ENCODE measurements at regions not wholly inside any gene's neighbourhood (a gene's known extent, or its start where the extent isn't known, plus 50 kb on each side); places are given as distances from the start of the nearest gene placed in this dataset.

DNA sequence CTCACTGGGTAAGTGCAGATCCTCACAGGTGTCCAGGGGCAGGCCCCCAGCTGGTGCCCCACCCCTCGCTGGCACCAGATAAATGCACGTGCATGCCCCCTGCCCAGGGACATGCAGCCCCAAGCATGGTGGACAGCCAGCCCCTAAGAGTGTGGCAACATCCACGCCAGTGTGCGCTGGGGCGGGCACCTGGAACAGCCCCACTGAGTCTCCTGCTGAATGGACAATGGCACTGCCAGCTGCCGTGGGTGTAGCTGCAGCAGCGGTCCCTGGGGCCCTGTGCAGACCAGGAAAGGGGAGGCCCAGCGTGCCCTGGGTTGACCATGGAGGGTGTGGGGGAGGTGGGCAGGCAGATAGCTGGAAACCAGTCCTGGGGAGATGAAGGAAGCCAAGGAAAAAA, 538.7 kb upstream of the SGCG start:
- Histone ChIP-seq H3K79me2 (ENCODE audit: insufficient read depth, low read length) (no peaks in the 10 kb centered on the region), H3K9me3 (ENCODE audit: control insufficient read depth in 1 of 2, insufficient read depth in 1 of 2, low read depth in 1 of 2, low read length in 2 of 2) (no peaks in the 10 kb centered on the region), H3K4me3 (replicated peaks in 1 of 2; ENCODE audit: low read depth in 1 of 2, low read length in 2 of 2) (no peak overlapping the region), H3K9ac (ENCODE audit: low read length) (no peak overlapping the region), H3K9me2 (ENCODE audit: insufficient read depth) (no peaks in the 10 kb centered on the region), H2AFZ (ENCODE audit: low read depth, low read length, poor library complexity, severe bottlenecking) (no peak overlapping the region), H3K27me3 (ENCODE audit: insufficient read depth, low read length) (no peaks in the 10 kb centered on the region), H3K36me3 (ENCODE audit: control insufficient read depth in 1 of 2, insufficient read depth in 2 of 2, low read length in 2 of 2) (no peaks in the 10 kb centered on the region), H4K20me1 (ENCODE audit: insufficient read depth) (no peaks in the 10 kb centered on the region), H3K27ac (ENCODE audit: low read depth, low read length) (no peak overlapping the region), H3K4me1 (ENCODE audit: control insufficient read depth in 1 of 2, insufficient read depth in 2 of 2, low read length in 2 of 2) (no peaks in the 10 kb centered on the region), H3K4me2 (ENCODE audit: low read length) (no peak overlapping the region)
- no TSS peak for BruUV-seq (replicated peaks)
- DNase-seq (ENCODE audit: low read depth, low spot score) (no peak), ATAC-seq (no peak)
- intact Hi-C loops (cut with micrococcal nuclease) = no loop called here
- ChIA-PET RAD21 (ENCODE audit: low non-redundant PET in 1 of 2, low total read pairs in 2 of 2, uncharacterized antibody in 2 of 2, unreplicated experiment in 2 of 2) (no interaction called here), CTCF (no interaction called here), POLR2A (no interaction called here)
- no peak for TF ChIP-seq ELF1 (IDR thresholded peaks at IDR 0.05; ENCODE audit: borderline replicate concordance, low read depth)

DNA sequence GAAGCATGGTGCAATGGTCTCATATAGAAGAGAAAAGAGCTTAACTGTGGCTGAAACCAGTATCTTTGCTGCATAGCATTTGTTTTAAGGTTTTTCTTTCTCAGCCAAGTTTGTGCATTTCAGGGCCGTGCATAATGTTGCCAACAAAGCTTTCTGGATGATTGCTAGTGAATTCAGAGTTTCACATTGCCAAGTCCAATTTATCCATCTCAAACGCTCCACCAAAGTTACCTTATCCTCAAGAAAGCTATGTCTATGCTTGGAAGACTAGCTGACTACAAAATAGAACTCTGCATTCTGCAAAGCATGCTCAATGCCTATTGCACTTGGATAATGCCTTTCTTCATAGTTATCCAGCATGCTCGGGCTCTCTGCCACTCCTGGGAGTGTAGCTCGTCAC, 535.8 kb upstream of the SGCG start:
- Histone ChIP-seq H3K36me3 (ENCODE audit: control insufficient read depth in 1 of 2, insufficient read depth in 2 of 2, low read length in 2 of 2) (no peaks in the 10 kb centered on the region), H4K20me1 (ENCODE audit: insufficient read depth) (no peaks in the 10 kb centered on the region), H2AFZ (ENCODE audit: low read depth, low read length, poor library complexity, severe bottlenecking) (no peak overlapping the region), H3K9ac (ENCODE audit: low read length) (no peak overlapping the region), H3K9me2 (ENCODE audit: insufficient read depth) (no peaks in the 10 kb centered on the region), H3K4me2 (ENCODE audit: low read length) (no peak overlapping the region), H3K4me3 (replicated peaks in 1 of 2; ENCODE audit: low read depth in 1 of 2, low read length in 2 of 2) (no peak overlapping the region), H3K4me1 (ENCODE audit: control insufficient read depth in 1 of 2, insufficient read depth in 2 of 2, low read length in 2 of 2) (no peaks in the 10 kb centered on the region), H3K9me3 (ENCODE audit: control insufficient read depth in 1 of 2, insufficient read depth in 1 of 2, low read depth in 1 of 2, low read length in 2 of 2) (no peaks in the 10 kb centered on the region), H3K27ac (ENCODE audit: low read depth, low read length) (no peak overlapping the region), H3K27me3 (ENCODE audit: insufficient read depth, low read length) (no peaks in the 10 kb centered on the region), H3K79me2 (ENCODE audit: insufficient read depth, low read length) (no peaks in the 10 kb centered on the region)
- POLR2A ChIA-PET = no interaction called here
- CTCF ChIA-PET = no interaction called here
- DNase-seq (ENCODE audit: low read depth, low spot score) = no peak
- intact Hi-C loops (cut with micrococcal nuclease) = no loop called here
- RAD21 ChIA-PET (ENCODE audit: low non-redundant PET in 1 of 2, low total read pairs in 2 of 2, uncharacterized antibody in 2 of 2, unreplicated experiment in 2 of 2) = no interaction called here
- BruUV-seq (replicated peaks) = no TSS peak
- no peak for ATAC-seq
- TF ChIP-seq, protein P1, sequence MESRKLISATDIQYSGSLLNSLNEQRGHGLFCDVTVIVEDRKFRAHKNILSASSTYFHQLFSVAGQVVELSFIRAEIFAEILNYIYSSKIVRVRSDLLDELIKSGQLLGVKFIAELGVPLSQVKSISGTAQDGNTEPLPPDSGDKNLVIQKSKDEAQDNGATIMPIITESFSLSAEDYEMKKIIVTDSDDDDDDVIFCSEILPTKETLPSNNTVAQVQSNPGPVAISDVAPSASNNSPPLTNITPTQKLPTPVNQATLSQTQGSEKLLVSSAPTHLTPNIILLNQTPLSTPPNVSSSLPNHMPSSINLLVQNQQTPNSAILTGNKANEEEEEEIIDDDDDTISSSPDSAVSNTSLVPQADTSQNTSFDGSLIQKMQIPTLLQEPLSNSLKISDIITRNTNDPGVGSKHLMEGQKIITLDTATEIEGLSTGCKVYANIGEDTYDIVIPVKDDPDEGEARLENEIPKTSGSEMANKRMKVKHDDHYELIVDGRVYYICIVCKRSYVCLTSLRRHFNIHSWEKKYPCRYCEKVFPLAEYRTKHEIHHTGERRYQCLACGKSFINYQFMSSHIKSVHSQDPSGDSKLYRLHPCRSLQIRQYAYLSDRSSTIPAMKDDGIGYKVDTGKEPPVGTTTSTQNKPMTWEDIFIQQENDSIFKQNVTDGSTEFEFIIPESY (IDR thresholded peaks at IDR 0.05; ENCODE audit: extremely low read depth, insufficient replicate concordance, low read length) = no peak
- TF ChIP-seq CBX3 (IDR thresholded peaks at IDR 0.05; ENCODE audit: low read depth) = no peak
- TF ChIP-seq POLR2A (IDR thresholded peaks at IDR 0.05; ENCODE audit: borderline replicate concordance, extremely low read depth, insufficient read depth, insufficient read length) = no peak
- TF ChIP-seq, protein P2, sequence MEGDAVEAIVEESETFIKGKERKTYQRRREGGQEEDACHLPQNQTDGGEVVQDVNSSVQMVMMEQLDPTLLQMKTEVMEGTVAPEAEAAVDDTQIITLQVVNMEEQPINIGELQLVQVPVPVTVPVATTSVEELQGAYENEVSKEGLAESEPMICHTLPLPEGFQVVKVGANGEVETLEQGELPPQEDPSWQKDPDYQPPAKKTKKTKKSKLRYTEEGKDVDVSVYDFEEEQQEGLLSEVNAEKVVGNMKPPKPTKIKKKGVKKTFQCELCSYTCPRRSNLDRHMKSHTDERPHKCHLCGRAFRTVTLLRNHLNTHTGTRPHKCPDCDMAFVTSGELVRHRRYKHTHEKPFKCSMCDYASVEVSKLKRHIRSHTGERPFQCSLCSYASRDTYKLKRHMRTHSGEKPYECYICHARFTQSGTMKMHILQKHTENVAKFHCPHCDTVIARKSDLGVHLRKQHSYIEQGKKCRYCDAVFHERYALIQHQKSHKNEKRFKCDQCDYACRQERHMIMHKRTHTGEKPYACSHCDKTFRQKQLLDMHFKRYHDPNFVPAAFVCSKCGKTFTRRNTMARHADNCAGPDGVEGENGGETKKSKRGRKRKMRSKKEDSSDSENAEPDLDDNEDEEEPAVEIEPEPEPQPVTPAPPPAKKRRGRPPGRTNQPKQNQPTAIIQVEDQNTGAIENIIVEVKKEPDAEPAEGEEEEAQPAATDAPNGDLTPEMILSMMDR (IDR thresholded peaks at IDR 0.05 in 2 of 3, conservative IDR thresholded peaks at IDR 0.05 in 1 of 3; ENCODE audit: borderline replicate concordance in 1 of 3, insufficient read depth in 1 of 3, low read depth in 2 of 3, low read length in 2 of 3) = no peak
- no peak for TF ChIP-seq EZH2 (IDR thresholded peaks at IDR 0.05)
- TF ChIP-seq EZH2phosphoT487 (IDR thresholded peaks at IDR 0.05; ENCODE audit: borderline replicate concordance) = no peak
- TF ChIP-seq CEBPB (IDR thresholded peaks at IDR 0.05; ENCODE audit: low read depth) = no peak
- no peak for TF ChIP-seq TCF7L2 (IDR thresholded peaks at IDR 0.05; ENCODE audit: borderline replicate concordance, extremely low read depth, insufficient read depth, insufficient read length)
- no peak for TF ChIP-seq ZNF274 (IDR thresholded peaks at IDR 0.05; ENCODE audit: low read depth, low read length)
- no peak for TF ChIP-seq ELF1 (IDR thresholded peaks at IDR 0.05; ENCODE audit: borderline replicate concordance, low read depth)
- TF ChIP-seq JUND (IDR thresholded peaks at IDR 0.05) = no peak
- TF ChIP-seq YY1 (IDR thresholded peaks at IDR 0.05; ENCODE audit: extremely low read depth, insufficient replicate concordance, low read depth, low read length) = no peak
- TF ChIP-seq, protein P3, sequence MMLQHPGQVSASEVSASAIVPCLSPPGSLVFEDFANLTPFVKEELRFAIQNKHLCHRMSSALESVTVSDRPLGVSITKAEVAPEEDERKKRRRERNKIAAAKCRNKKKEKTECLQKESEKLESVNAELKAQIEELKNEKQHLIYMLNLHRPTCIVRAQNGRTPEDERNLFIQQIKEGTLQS (IDR thresholded peaks at IDR 0.05) = no peak
- no peak for TF ChIP-seq SRF (IDR thresholded peaks at IDR 0.05; ENCODE audit: low read depth)
- no peak for TF ChIP-seq ZFX (IDR thresholded peaks at IDR 0.05)
- TF ChIP-seq POLR2AphosphoS5 (IDR thresholded peaks at IDR 0.05; ENCODE audit: low read depth, low read length) = no peak
- no peak for TF ChIP-seq EGR1 (IDR thresholded peaks at IDR 0.05; ENCODE audit: low read depth)
- TF ChIP-seq, protein P4, sequence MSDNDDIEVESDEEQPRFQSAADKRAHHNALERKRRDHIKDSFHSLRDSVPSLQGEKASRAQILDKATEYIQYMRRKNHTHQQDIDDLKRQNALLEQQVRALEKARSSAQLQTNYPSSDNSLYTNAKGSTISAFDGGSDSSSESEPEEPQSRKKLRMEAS (IDR thresholded peaks at IDR 0.05) = no peak
- TF ChIP-seq SIN3A (IDR thresholded peaks at IDR 0.05; ENCODE audit: low read depth) = no peak

Data from HCT116 (cell line).